Keratinocyte (primary cell): ENCODE measurements at regions not wholly inside any gene's neighbourhood (a gene's known extent, or its start where the extent isn't known, plus 50 kb on each side); places are given as distances from the start of the nearest gene placed in this dataset.

ENCODE experiments used
- DNase-seq: peaks from one replicate; pipeline ENCODE4 v3.0.0-alpha.2; 2011; ENCODE audit warnings: low read depth, missing footprints, low spot score
- FAIRE-seq: peaks from 2 replicates; lab custom pipeline; 2011; peaks lifted over from hg19 to GRCh38; lab: Jason Lieb, UNC
- H2AFZ ChIP-seq: 2 replicates; pipeline ENCODE4 v1.6.0; 2012; ENCODE audit warnings: low read length, control low read depth, inconsistent platforms; ENCODE audit not compliant: control insufficient read depth
- H3K27ac ChIP-seq: 2 replicates; pipeline ENCODE4 v1.5.1; 2011; ENCODE audit warnings: low read length; ENCODE audit not compliant: control insufficient read depth, insufficient read depth
- H3K27me3 ChIP-seq: 3 replicates; pipeline ENCODE4 v1.6.0; 2011; ENCODE audit warnings: low read length; ENCODE audit not compliant: control insufficient read depth, insufficient read depth; ENCODE audit errors: extremely low read depth
- H3K36me3 ChIP-seq, 2 experiments: 2 replicates in 1 of 2; 3 replicates in 1 of 2; pipeline ENCODE4 v1.5.1; 2011; ENCODE audit warnings: low read length in 2 of 2, mild to moderate bottlenecking in 1 of 2; ENCODE audit not compliant: control insufficient read depth in 2 of 2, insufficient read depth in 2 of 2; ENCODE audit errors: extremely low read depth in 1 of 2
- H3K4me1 ChIP-seq: 3 replicates; pipeline ENCODE4 v1.5.1; 2011; ENCODE audit warnings: low read length; ENCODE audit not compliant: control insufficient read depth, insufficient read depth; ENCODE audit errors: extremely low read depth
- H3K4me2 ChIP-seq: 3 replicates; pipeline ENCODE4 v1.6.0; 2011; ENCODE audit warnings: low read depth, low read length; ENCODE audit not compliant: control insufficient read depth, insufficient read depth; ENCODE audit errors: extremely low read depth
- H3K4me3 ChIP-seq, 3 experiments: fragments of 200-600 bp in 1 of 3; sonication (generic) in 1 of 3; 2 replicates in 2 of 3; 3 replicates in 1 of 3; pipeline ENCODE4 v1.5.1; 2011 to 2016; ENCODE audit warnings: low read length in 3 of 3, mild to moderate bottlenecking in 3 of 3, control low read depth in 2 of 3, inconsistent platforms in 1 of 3, low read depth in 1 of 3, mixed read lengths in 1 of 3, mixed run types in 1 of 3, moderate library complexity in 1 of 3; ENCODE audit not compliant: control insufficient read depth in 2 of 3, insufficient read depth in 2 of 3; ENCODE audit errors: extremely low read depth in 1 of 3
- H3K79me2 ChIP-seq: 2 replicates; pipeline ENCODE4 v1.6.0; 2012; ENCODE audit warnings: low read length; ENCODE audit not compliant: control insufficient read depth, insufficient read depth
- H3K9ac ChIP-seq: 3 replicates; pipeline ENCODE4 v1.6.0; 2011; ENCODE audit warnings: low read length; ENCODE audit not compliant: control insufficient read depth, insufficient read depth; ENCODE audit errors: extremely low read depth
- H3K9me1 ChIP-seq: 3 replicates; pipeline ENCODE4 v1.6.0; 2011; ENCODE audit warnings: low read length; ENCODE audit not compliant: control insufficient read depth, insufficient read depth; ENCODE audit errors: extremely low read depth
- H3K9me3 ChIP-seq: 2 replicates; pipeline ENCODE4 v1.5.1; 2012; ENCODE audit warnings: low read depth, low read length; ENCODE audit not compliant: control insufficient read depth
- H4K20me1 ChIP-seq: 3 replicates; pipeline ENCODE4 v1.6.0; 2011; ENCODE audit warnings: low read length; ENCODE audit not compliant: control insufficient read depth, insufficient read depth; ENCODE audit errors: extremely low read depth
- CTCF ChIP-seq, 3 experiments: IDR thresholded peaks in 1 of 3; conservative IDR thresholded peaks in 1 of 3; optimal IDR thresholded peaks in 1 of 3; 2 replicates in 2 of 3; 3 replicates in 1 of 3; pipeline versions ENCODE3 to v1.5.1; 2011; ENCODE audit warnings: low read length in 3 of 3, mild to moderate bottlenecking in 3 of 3, moderate library complexity in 2 of 3, control low read depth in 1 of 3, inconsistent platforms in 1 of 3; ENCODE audit not compliant: insufficient read depth in 2 of 3; ENCODE audit errors: extremely low read depth in 1 of 3
- EZH2 ChIP-seq: IDR thresholded peaks from one replicate; pipeline ENCODE4 v1.6.1; 2012; ENCODE audit warnings: inconsistent platforms, mild to moderate bottlenecking, low read length, moderate library complexity
- dilution Hi-C: fragments of 300-500 bp; cut with MboI; formaldehyde crosslinking; loops from one replicate; pipeline ENCODE4 v1.7.0; 2020; ENCODE audit warnings: low sequenced_read_pairs; ENCODE audit not compliant: extremely low pct_ligation_motif_present

- no peaks in the 10 kb centered on the region for H4K20me1 ChIP-seq
- H2AFZ ChIP-seq = no peak overlapping the region
- H3K4me2 ChIP-seq = no peak overlapping the region
- no peak for FAIRE-seq
- no peak overlapping the region for H3K27ac ChIP-seq
- H3K36me3 ChIP-seq = no peaks in the 10 kb centered on the region
- H3K4me3 ChIP-seq = no peak overlapping the region
- dilution Hi-C loops = no loop called here
- no peaks in the 10 kb centered on the region for H3K9me1 ChIP-seq
- H3K27me3 ChIP-seq = no peaks in the 10 kb centered on the region
- H3K9ac ChIP-seq = no peak overlapping the region
- H3K4me1 ChIP-seq = peaks cover 29% of the 10 kb centered on the region
- H3K9me3 ChIP-seq = no peaks in the 10 kb centered on the region
- DNase-seq = no peak
- TF ChIP-seq CTCF (optimal IDR thresholded peaks at IDR 0.05 in 1 of 3, IDR thresholded peaks at IDR 0.05 in 1 of 3, conservative IDR thresholded peaks at IDR 0.05 in 1 of 3; ENCODE audit: extremely low read depth in 1 of 3, insufficient read depth in 2 of 3, low read length in 3 of 3) (no peak), EZH2 (no peak)
- no peaks in the 10 kb centered on the region for H3K79me2 ChIP-seq
These were observed 99.8 kb downstream of the BTG1 start for GRCh38 chr12:92045852-92046251.

- FAIRE-seq (no peak), DNase-seq (no peak)
- H4K20me1 ChIP-seq = no peaks in the 10 kb centered on the region
- H3K9me1 ChIP-seq = no peaks in the 10 kb centered on the region
- no peak overlapping the region for H3K27ac ChIP-seq
- no peak overlapping the region for H3K4me3 ChIP-seq
- H3K9me3 ChIP-seq = no peaks in the 10 kb centered on the region
- H2AFZ ChIP-seq = no peak overlapping the region
- H3K27me3 ChIP-seq = no peaks in the 10 kb centered on the region
- no peaks in the 10 kb centered on the region for H3K79me2 ChIP-seq
- no peak for TF ChIP-seq CTCF (optimal IDR thresholded peaks at IDR 0.05 in 1 of 3, IDR thresholded peaks at IDR 0.05 in 1 of 3, conservative IDR thresholded peaks at IDR 0.05 in 1 of 3; ENCODE audit: extremely low read depth in 1 of 3, insufficient read depth in 2 of 3, low read length in 3 of 3)
- TF ChIP-seq EZH2 = no peak
- no peak overlapping the region for H3K9ac ChIP-seq
- no peaks in the 10 kb centered on the region for H3K36me3 ChIP-seq
- dilution Hi-C loops = no loop called here
- peaks cover 28% of the 10 kb centered on the region for H3K4me1 ChIP-seq
- H3K4me2 ChIP-seq = no peak overlapping the region
These were observed 101.2 kb downstream of the BTG1 start for GRCh38 chr12:92044435-92044834.
